Keratinocyte (primary cell): ENCODE measurements at regions not wholly inside any gene's neighbourhood (a gene's known extent, or its start where the extent isn't known, plus 50 kb on each side); places are given as distances from the start of the nearest gene placed in this dataset.

Source experiments
- DNase-seq: peaks from one replicate; pipeline ENCODE4 v3.0.0-alpha.2; 2011; ENCODE audit warnings: low read depth, missing footprints, low spot score
- FAIRE-seq: peaks from 2 replicates; lab custom pipeline; 2011; peaks lifted over from hg19 to GRCh38; lab: Jason Lieb, UNC
- H2AFZ ChIP-seq: 2 replicates; pipeline ENCODE4 v1.6.0; 2012; ENCODE audit warnings: low read length, control low read depth, inconsistent platforms; ENCODE audit not compliant: control insufficient read depth
- H3K27ac ChIP-seq: 2 replicates; pipeline ENCODE4 v1.5.1; 2011; ENCODE audit warnings: low read length; ENCODE audit not compliant: control insufficient read depth, insufficient read depth
- H3K27me3 ChIP-seq: 3 replicates; pipeline ENCODE4 v1.6.0; 2011; ENCODE audit warnings: low read length; ENCODE audit not compliant: control insufficient read depth, insufficient read depth; ENCODE audit errors: extremely low read depth
- H3K36me3 ChIP-seq, 2 experiments: 2 replicates in 1 of 2; 3 replicates in 1 of 2; pipeline ENCODE4 v1.5.1; 2011; ENCODE audit warnings: low read length in 2 of 2, mild to moderate bottlenecking in 1 of 2; ENCODE audit not compliant: control insufficient read depth in 2 of 2, insufficient read depth in 2 of 2; ENCODE audit errors: extremely low read depth in 1 of 2
- H3K4me1 ChIP-seq: 3 replicates; pipeline ENCODE4 v1.5.1; 2011; ENCODE audit warnings: low read length; ENCODE audit not compliant: control insufficient read depth, insufficient read depth; ENCODE audit errors: extremely low read depth
- H3K4me2 ChIP-seq: 3 replicates; pipeline ENCODE4 v1.6.0; 2011; ENCODE audit warnings: low read depth, low read length; ENCODE audit not compliant: control insufficient read depth, insufficient read depth; ENCODE audit errors: extremely low read depth
- H3K4me3 ChIP-seq, 3 experiments: fragments of 200-600 bp in 1 of 3; sonication (generic) in 1 of 3; 2 replicates in 2 of 3; 3 replicates in 1 of 3; pipeline ENCODE4 v1.5.1; 2011 to 2016; ENCODE audit warnings: low read length in 3 of 3, mild to moderate bottlenecking in 3 of 3, control low read depth in 2 of 3, inconsistent platforms in 1 of 3, low read depth in 1 of 3, mixed read lengths in 1 of 3, mixed run types in 1 of 3, moderate library complexity in 1 of 3; ENCODE audit not compliant: control insufficient read depth in 2 of 3, insufficient read depth in 2 of 3; ENCODE audit errors: extremely low read depth in 1 of 3
- H3K79me2 ChIP-seq: 2 replicates; pipeline ENCODE4 v1.6.0; 2012; ENCODE audit warnings: low read length; ENCODE audit not compliant: control insufficient read depth, insufficient read depth
- H3K9ac ChIP-seq: 3 replicates; pipeline ENCODE4 v1.6.0; 2011; ENCODE audit warnings: low read length; ENCODE audit not compliant: control insufficient read depth, insufficient read depth; ENCODE audit errors: extremely low read depth
- H3K9me1 ChIP-seq: 3 replicates; pipeline ENCODE4 v1.6.0; 2011; ENCODE audit warnings: low read length; ENCODE audit not compliant: control insufficient read depth, insufficient read depth; ENCODE audit errors: extremely low read depth
- H3K9me3 ChIP-seq: 2 replicates; pipeline ENCODE4 v1.5.1; 2012; ENCODE audit warnings: low read depth, low read length; ENCODE audit not compliant: control insufficient read depth
- H4K20me1 ChIP-seq: 3 replicates; pipeline ENCODE4 v1.6.0; 2011; ENCODE audit warnings: low read length; ENCODE audit not compliant: control insufficient read depth, insufficient read depth; ENCODE audit errors: extremely low read depth
- CTCF ChIP-seq, 3 experiments: IDR thresholded peaks in 1 of 3; conservative IDR thresholded peaks in 1 of 3; optimal IDR thresholded peaks in 1 of 3; 2 replicates in 2 of 3; 3 replicates in 1 of 3; pipeline versions ENCODE3 to v1.5.1; 2011; ENCODE audit warnings: low read length in 3 of 3, mild to moderate bottlenecking in 3 of 3, moderate library complexity in 2 of 3, control low read depth in 1 of 3, inconsistent platforms in 1 of 3; ENCODE audit not compliant: insufficient read depth in 2 of 3; ENCODE audit errors: extremely low read depth in 1 of 3
- EZH2 ChIP-seq: IDR thresholded peaks from one replicate; pipeline ENCODE4 v1.6.1; 2012; ENCODE audit warnings: inconsistent platforms, mild to moderate bottlenecking, low read length, moderate library complexity
- dilution Hi-C: fragments of 300-500 bp; cut with MboI; formaldehyde crosslinking; loops from one replicate; pipeline ENCODE4 v1.7.0; 2020; ENCODE audit warnings: low sequenced_read_pairs; ENCODE audit not compliant: extremely low pct_ligation_motif_present

DNA sequence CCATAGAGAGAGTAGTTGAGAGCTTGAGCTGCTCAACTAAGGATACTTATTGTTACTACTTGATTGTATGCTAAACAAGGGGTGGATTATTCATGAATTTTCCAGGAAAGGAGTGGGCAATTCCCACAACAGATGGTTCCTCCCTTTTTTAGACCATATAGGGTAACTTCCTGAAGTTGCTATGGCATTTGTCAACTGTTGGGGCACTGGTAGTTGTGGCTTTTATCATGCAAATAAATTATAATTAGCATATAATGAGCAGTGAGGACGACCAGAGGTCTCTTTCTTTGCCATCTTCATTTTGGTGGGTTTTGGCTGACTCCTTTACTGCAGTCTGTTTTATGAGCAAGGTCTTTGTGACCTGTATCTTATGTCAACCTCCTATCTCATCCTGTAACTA lies 1403.5 kb upstream of the PABPC4L start:
- H3K9ac ChIP-seq = no peak overlapping the region
- FAIRE-seq = no peak
- no peaks in the 10 kb centered on the region for H4K20me1 ChIP-seq

GRCh38 chr4:135604531-135604930 lies 1402.9 kb upstream of the PABPC4L start:
- H3K4me3 ChIP-seq = no peak overlapping the region
- H3K9me3 ChIP-seq = no peaks in the 10 kb centered on the region
- H3K9me1 ChIP-seq = no peaks in the 10 kb centered on the region
- no peak overlapping the region for H2AFZ ChIP-seq
- dilution Hi-C loops = no loop called here
- TF ChIP-seq EZH2 = no peak
- no peak for TF ChIP-seq CTCF (optimal IDR thresholded peaks at IDR 0.05 in 1 of 3, IDR thresholded peaks at IDR 0.05 in 1 of 3, conservative IDR thresholded peaks at IDR 0.05 in 1 of 3; ENCODE audit: extremely low read depth in 1 of 3, insufficient read depth in 2 of 3, low read length in 3 of 3)
- FAIRE-seq (no peak), DNase-seq (no peak)
- H3K9ac ChIP-seq = no peak overlapping the region
- no peaks in the 10 kb centered on the region for H3K4me1 ChIP-seq
- H4K20me1 ChIP-seq = no peaks in the 10 kb centered on the region
- no peaks in the 10 kb centered on the region for H3K79me2 ChIP-seq
- H3K27me3 ChIP-seq = no peaks in the 10 kb centered on the region
- no peak overlapping the region for H3K27ac ChIP-seq
- H3K4me2 ChIP-seq = no peak overlapping the region
- H3K36me3 ChIP-seq = no peaks in the 10 kb centered on the region

More for the DNA sequence above, 1403.5 kb upstream of the PABPC4L start:
- H3K9me1 ChIP-seq = no peaks in the 10 kb centered on the region
- H3K79me2 ChIP-seq = no peaks in the 10 kb centered on the region
- no peaks in the 10 kb centered on the region for H3K4me1 ChIP-seq
- dilution Hi-C loops = no loop called here
- H3K27me3 ChIP-seq = no peaks in the 10 kb centered on the region
- no peak overlapping the region for H2AFZ ChIP-seq
- no peak for TF ChIP-seq CTCF (optimal IDR thresholded peaks at IDR 0.05 in 1 of 3, IDR thresholded peaks at IDR 0.05 in 1 of 3, conservative IDR thresholded peaks at IDR 0.05 in 1 of 3; ENCODE audit: extremely low read depth in 1 of 3, insufficient read depth in 2 of 3, low read length in 3 of 3)
- TF ChIP-seq EZH2 = no peak
- H3K36me3 ChIP-seq = no peaks in the 10 kb centered on the region
- no peak overlapping the region for H3K4me3 ChIP-seq
- H3K27ac ChIP-seq = no peak overlapping the region
- no peaks in the 10 kb centered on the region for H3K9me3 ChIP-seq
- DNase-seq = no peak
- H3K4me2 ChIP-seq = no peak overlapping the region
